Endothelial cell of umbilical vein (primary cell): ENCODE measurements at regions not wholly inside any gene's neighbourhood (a gene's known extent, or its start where the extent isn't known, plus 50 kb on each side); places are given as distances from the start of the nearest gene placed in this dataset.

Experiments used
- BruUV-seq: library from RNA; stranded (reverse); fragments of 400-500 nt; replicated peaks from 2 replicates; lab custom pipeline; 2021; lab: Mats Ljungman, UMichigan
- CTCF ChIA-PET: fragments of 300-600, 350-600 bp; sonication (Branson Sonifier 250); formaldehyde crosslinking; loops from one replicate; lab custom pipeline; 2021; ENCODE audit warnings: antibody characterized with exemption, inconsistent platforms; lab: Charles Lee
- POLR2A ChIA-PET: fragments of 300-600, 350-600 bp; sonication (Branson Sonifier 250); formaldehyde crosslinking; loops from one replicate; lab custom pipeline; 2021; ENCODE audit warnings: antibody characterized with exemption, inconsistent platforms; lab: Charles Lee
- DNase-seq: peaks from one replicate; pipeline ENCODE4 v3.0.0-alpha.2; 2011; ENCODE audit warnings: low read depth, low spot score
- FAIRE-seq: peaks from 2 replicates; lab custom pipeline; 2011; peaks lifted over from hg19 to GRCh38; lab: Jason Lieb, UNC
- H2AFZ ChIP-seq: 2 replicates; pipeline ENCODE4 v1.6.0; 2012; ENCODE audit warnings: low read depth, low read length, control low read depth, inconsistent platforms
- H3K27ac ChIP-seq: 2 replicates; pipeline ENCODE4 v1.5.1; 2011; ENCODE audit warnings: low read depth, mild to moderate bottlenecking, control low read depth, low read length, moderate library complexity; ENCODE audit not compliant: insufficient read depth
- H3K27me3 ChIP-seq, 2 experiments: 2 replicates each; pipeline versions ENCODE4 v1.6.0 to v1.6.1; 2011; ENCODE audit warnings: low read length in 2 of 2, mixed read lengths in 1 of 2; ENCODE audit not compliant: control insufficient read depth in 2 of 2, insufficient read depth in 2 of 2
- H3K36me3 ChIP-seq, 2 experiments: 2 replicates in 1 of 2; 3 replicates in 1 of 2; pipeline ENCODE4 v1.5.1; 2011; ENCODE audit warnings: low read length in 2 of 2, mild to moderate bottlenecking in 1 of 2, moderate library complexity in 1 of 2; ENCODE audit not compliant: control insufficient read depth in 2 of 2, insufficient read depth in 2 of 2; ENCODE audit errors: extremely low read depth in 1 of 2
- H3K4me1 ChIP-seq: 3 replicates; pipeline ENCODE4 v1.5.1; 2011; ENCODE audit warnings: mild to moderate bottlenecking, low read length; ENCODE audit not compliant: control insufficient read depth, insufficient read depth; ENCODE audit errors: extremely low read depth
- H3K4me2 ChIP-seq: 2 replicates; pipeline ENCODE4 v1.6.1; 2011; ENCODE audit warnings: low read length, control low read depth, mixed read lengths; ENCODE audit not compliant: insufficient read depth
- H3K4me3 ChIP-seq, 3 experiments: fragments of 200-600 bp in 1 of 3; sonication (generic), shearing (Covaris generic) in 1 of 3; replicated peaks in 1 of 3; 2 replicates each; pipeline ENCODE4 v1.5.1; 2011 to 2016; ENCODE audit warnings: control low read depth in 3 of 3, low read length in 3 of 3, mild to moderate bottlenecking in 2 of 3, inconsistent platforms in 1 of 3, low read depth in 1 of 3, moderate library complexity in 1 of 3; ENCODE audit not compliant: insufficient read depth in 1 of 3
- H3K79me2 ChIP-seq: 2 replicates; pipeline ENCODE4 v1.6.0; 2012; ENCODE audit warnings: low read length, inconsistent platforms; ENCODE audit not compliant: control insufficient read depth, insufficient read depth
- H3K9ac ChIP-seq: replicated peaks from 2 replicates; pipeline ENCODE3; 2011; ENCODE audit warnings: low read length, control low read depth; ENCODE audit not compliant: insufficient read depth; ENCODE audit errors: extremely low read depth
- H3K9me1 ChIP-seq: replicated peaks from 3 replicates; pipeline ENCODE4 v1.6.0; 2011; ENCODE audit warnings: mild to moderate bottlenecking, low read length; ENCODE audit not compliant: control insufficient read depth, insufficient read depth; ENCODE audit errors: extremely low read depth
- H3K9me3 ChIP-seq: replicated peaks from 2 replicates; pipeline ENCODE4 v1.5.1; 2012; ENCODE audit warnings: low read length, inconsistent platforms; ENCODE audit not compliant: control insufficient read depth, insufficient read depth
- H4K20me1 ChIP-seq: replicated peaks from 2 replicates; pipeline ENCODE3; 2011; ENCODE audit warnings: mild to moderate bottlenecking, low read length; ENCODE audit not compliant: control insufficient read depth, insufficient read depth; ENCODE audit errors: extremely low read depth
- CTCF ChIP-seq, 2 donors: IDR thresholded peaks; 1 replicate in 1 of 2; 2 replicates in 1 of 2; pipeline ENCODE4 v1.5.1; 2011; ENCODE audit warnings: low read length in 2 of 2, mild to moderate bottlenecking in 2 of 2, moderate library complexity in 2 of 2, control low read depth in 1 of 2, inconsistent platforms in 1 of 2, low read depth in 1 of 2; ENCODE audit not compliant: insufficient read depth in 1 of 2; ENCODE audit errors: extremely low read depth in 1 of 2
- EZH2 ChIP-seq: IDR thresholded peaks from 2 replicates; pipeline ENCODE4 v1.6.1; 2012; ENCODE audit warnings: borderline replicate concordance, low read depth, mild to moderate bottlenecking, moderate library complexity, low read length, inconsistent platforms; ENCODE audit not compliant: severe bottlenecking
- FOS ChIP-seq: IDR thresholded peaks from 2 replicates; pipeline ENCODE4 v1.6.1; 2011; ENCODE audit warnings: mild to moderate bottlenecking, low read length, moderate library complexity, borderline replicate concordance; ENCODE audit not compliant: insufficient read depth
- GATA2 ChIP-seq: IDR thresholded peaks from 2 replicates; pipeline ENCODE4 v1.7.0; 2011; ENCODE audit warnings: low read depth, mild to moderate bottlenecking, moderate library complexity, mixed read lengths, low read length; ENCODE audit not compliant: insufficient read length, insufficient read depth
- JUN ChIP-seq: IDR thresholded peaks from 2 replicates; pipeline ENCODE4 v1.6.1; 2011; ENCODE audit warnings: borderline replicate concordance, low read depth; ENCODE audit not compliant: insufficient read length, insufficient read depth
- MYC ChIP-seq: IDR thresholded peaks from one replicate; pipeline ENCODE4 v1.6.1; 2011; ENCODE audit warnings: mild to moderate bottlenecking, low read depth, low read length
- POLR2A ChIP-seq: IDR thresholded peaks from 2 replicates; pipeline ENCODE4 v1.6.1; 2012; ENCODE audit warnings: low read depth, mild to moderate bottlenecking, control low read depth, low read length
- POLR2AphosphoS5 ChIP-seq: IDR thresholded peaks from 2 replicates; pipeline ENCODE4 v1.6.1; 2012; ENCODE audit warnings: low read depth, mild to moderate bottlenecking, control low read depth, low read length, moderate library complexity; ENCODE audit not compliant: insufficient read depth
- dilution Hi-C: fragments of 300-500 bp; cut with MboI; formaldehyde crosslinking; loops from one replicate; pipeline ENCODE4 v1.15.0; 2019; ENCODE audit warnings: low sequenced_read_pairs; ENCODE audit not compliant: extremely low pct_ligation_motif_present
- intact Hi-C: fragments of 100-400 bp; cut with micrococcal nuclease; formaldehyde crosslinking; loops from one replicate; pipeline ENCODE4 v1.10.0; 2022
- TF ChIP-seq, protein P1 (sequence below): IDR thresholded peaks from 2 replicates; pipeline ENCODE4 v1.6.1; 2011; ENCODE audit not compliant: insufficient read depth, insufficient read length

DNA sequence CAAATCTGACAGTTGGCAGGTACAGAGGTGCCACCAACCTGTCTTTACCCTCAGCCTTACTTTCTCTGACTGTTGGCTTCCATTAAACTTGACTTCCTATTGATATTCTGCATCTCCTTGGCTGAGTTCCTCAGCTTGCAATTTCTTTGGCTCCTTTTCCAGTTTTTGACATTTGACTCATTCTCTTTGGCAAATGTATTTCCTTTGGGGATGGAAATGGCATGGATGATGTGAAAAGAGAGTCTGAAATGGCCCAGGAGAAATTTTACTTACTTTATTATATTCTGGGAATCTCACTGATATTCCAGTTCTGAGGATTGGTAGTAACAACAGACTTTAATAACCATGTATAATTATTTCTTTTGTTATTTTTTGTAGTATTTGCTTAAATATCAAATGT lies 255.2 kb downstream of the CD109 start:
- CTCF ChIA-PET, result interaction anchor here (2.1 kb wide), 1 partner anchor 19 kb away, joined by 4 read pairs; no protein-coding TSS in a partner anchor
- Histone ChIP-seq H3K36me3 (no peaks in the 10 kb centered on the region), H3K9me1 (no peaks in the 10 kb centered on the region), H3K79me2 (no peaks in the 10 kb centered on the region), H3K9me3 (no peaks in the 10 kb centered on the region), H3K4me1 (no peaks in the 10 kb centered on the region), H3K27ac (no peak overlapping the region), H3K4me2 (no peak overlapping the region), H3K27me3 (peaks cover 3 to 4% of the 10 kb centered on the region in 2 experiments), H2AFZ (no peak overlapping the region), H3K9ac (no peak overlapping the region), H3K4me3 (no peak overlapping the region), H4K20me1 (no peaks in the 10 kb centered on the region)
- intact Hi-C loops (no loop called here), dilution Hi-C loops (no loop called here)
- TF ChIP-seq POLR2AphosphoS5 (no peak), MYC (no peak), FOS (no peak), POLR2A (no peak), CTCF (IDR thresholded peaks at IDR 0.05; ENCODE audit: extremely low read depth in 1 of 2, insufficient read depth in 1 of 2, low read depth in 1 of 2, low read length in 2 of 2) (no peak), JUN (no peak), EZH2 (no peak), GATA2 (no peak)
- TF ChIP-seq, protein P1, sequence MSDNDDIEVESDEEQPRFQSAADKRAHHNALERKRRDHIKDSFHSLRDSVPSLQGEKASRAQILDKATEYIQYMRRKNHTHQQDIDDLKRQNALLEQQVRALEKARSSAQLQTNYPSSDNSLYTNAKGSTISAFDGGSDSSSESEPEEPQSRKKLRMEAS, result no peak
- no TSS peak for BruUV-seq
- POLR2A ChIA-PET, result no interaction called here
- no peak for DNase-seq
- FAIRE-seq, result no peak
